Right renal pelvis (tissue), 4 donors: ENCODE measurements at regions not wholly inside any gene's neighbourhood (a gene's known extent, or its start where the extent isn't known, plus 50 kb on each side); places are given as distances from the start of the nearest gene placed in this dataset.

Source experiments
- DNase-seq, 4 donors: peaks; one replicate each; pipeline ENCODE4 v3.0.0-alpha.2; 2013; ENCODE audit warnings: low read depth in 4 of 4, low spot score in 3 of 4, missing footprints in 1 of 4

DNA sequence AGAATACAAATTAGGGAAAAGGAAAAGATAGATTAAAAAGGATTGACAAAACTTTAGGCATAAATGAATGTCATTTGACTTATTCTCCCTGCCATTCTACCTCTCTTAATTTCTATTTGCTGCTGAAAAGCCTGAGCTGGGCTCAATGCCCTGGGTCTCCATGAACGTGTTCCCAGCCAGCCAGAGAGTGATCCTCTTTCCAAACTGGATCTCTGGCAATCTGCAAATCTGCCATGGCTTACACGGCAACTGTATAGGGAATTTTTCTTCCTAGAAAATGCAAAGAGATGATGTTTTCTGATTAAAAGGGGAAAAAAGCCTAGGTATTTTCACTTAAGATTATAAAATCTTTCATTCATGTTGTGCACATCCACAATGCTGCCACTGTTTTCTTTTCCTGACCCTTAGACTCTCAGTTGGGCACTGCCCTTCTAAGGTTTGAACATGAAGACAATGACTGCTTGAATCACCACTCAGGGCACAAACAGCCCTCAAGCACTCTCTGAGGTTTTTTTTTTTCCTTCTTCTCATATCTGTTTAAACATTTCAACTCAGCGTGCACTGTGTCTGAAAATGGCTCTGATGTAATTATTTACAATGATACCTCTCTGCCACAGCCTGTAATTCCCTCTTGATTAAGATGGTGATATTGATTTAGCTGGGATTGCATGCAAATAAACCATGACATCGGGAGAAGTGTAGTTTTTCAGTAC is 60.3 kb downstream of the DACT1 start:
- DNase-seq, result no peak

DNA sequence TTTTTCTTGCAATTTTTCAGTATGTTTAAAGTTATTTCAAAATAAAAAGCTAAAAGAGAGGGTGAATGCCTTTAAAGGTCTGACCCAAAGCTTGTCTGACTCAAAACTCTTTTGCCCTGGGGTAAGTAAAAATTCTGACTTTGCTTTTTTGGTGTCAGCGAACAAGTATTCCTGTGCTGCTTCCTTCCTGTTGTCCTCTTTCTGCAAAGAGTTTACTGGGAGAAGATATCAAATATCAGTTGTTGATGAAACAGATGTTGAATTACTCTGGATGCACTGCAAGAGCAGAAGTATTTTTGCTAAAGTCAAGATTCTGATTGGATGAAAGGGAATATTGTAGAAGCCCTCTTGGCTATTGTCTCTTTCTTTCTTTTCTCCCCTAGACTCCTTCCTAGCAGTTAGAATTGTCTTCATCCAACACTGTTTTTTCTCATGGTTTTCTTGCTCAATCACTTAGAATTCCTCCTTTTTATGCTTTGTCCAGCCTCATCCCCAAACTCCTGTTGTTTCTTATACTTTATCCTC is 62.0 kb downstream of the DACT1 start:
- DNase-seq, result no peak

DNA sequence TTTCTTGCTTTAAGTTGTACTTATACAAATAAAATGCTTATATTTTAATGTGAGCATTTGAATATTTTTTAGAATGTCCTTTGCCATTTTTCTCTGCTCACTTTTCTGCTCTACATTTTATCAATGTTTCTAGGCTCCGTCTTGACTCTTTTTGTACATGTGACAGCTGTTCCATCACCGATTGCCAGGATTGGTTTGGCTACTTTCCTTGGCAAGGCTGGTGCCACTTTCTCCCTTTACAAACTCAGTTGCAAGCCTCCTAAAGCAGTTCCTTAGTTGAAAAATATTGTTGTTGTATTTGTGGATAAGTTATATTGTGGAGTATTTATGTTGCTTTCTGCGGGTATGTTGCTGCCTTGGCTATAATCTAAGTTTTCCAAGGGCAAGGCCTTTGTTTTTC is 63.4 kb downstream of the DACT1 start:
- no peak for DNase-seq

GRCh38 chr14:58701604-58702003 is 63.8 kb downstream of the DACT1 start:
- no peak for DNase-seq

DNA sequence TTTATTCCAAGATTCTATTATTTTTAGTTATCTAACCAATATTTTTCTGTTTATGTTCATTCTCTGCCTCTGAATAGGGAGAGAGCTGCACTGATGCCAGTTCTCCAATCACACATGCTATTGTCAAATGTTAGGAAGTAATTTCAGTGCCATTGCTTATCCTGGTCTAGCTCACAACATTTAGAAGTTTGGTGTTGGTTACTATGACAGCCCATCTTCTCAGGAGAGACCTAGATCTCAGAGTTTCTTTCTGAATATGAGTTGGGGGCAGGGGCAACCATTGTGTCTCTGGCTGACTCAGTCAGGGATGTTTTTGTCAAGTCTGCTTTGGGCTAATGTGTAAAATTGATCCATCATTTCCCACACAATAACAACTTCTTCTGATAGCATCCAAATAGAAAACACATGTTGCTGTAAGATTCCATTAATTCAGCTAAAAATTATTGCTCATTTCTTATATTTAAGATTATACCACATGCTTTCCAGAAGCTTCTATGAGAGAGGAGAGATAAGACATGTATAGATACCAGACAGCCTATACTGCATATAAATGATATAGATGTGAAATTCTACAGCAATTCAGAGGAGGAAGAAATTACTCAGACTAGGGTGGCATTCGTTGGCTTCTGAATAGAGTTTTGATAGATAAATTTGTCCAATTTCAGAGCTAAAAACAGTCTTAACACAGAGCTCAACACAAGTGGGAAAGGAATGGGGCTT is 64.8 kb downstream of the DACT1 start:
- no peak for DNase-seq

- no peak for DNase-seq
Measured at GRCh38 chr14:58703161-58703506, 65.4 kb downstream of the DACT1 start.

DNA sequence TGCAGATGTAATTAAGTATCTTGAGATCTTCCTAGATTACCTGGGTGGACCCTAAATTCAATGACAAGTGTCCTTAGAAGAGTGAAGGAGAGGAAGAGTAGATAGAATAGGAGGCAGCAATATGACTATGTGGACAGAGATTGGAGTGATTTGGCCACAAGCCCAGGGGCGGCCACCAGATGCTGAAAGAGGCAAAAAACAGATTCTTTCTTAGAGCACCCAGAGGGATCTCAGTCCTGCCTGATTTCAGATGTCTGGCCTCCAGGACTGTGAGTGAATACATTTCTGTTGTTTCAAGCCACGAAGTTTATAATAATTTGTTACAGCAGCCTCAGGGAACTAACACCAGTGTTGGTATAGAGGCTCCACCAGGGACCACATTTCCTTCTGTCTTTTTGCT is 67.3 kb downstream of the DACT1 start:
- DNase-seq, result no peak

- DNase-seq, result no peak
Measured at GRCh38 chr14:58707949-58708348, 70.2 kb downstream of the DACT1 start.

- no peak for DNase-seq
Measured at GRCh38 chr14:58709949-58710348, 72.2 kb downstream of the DACT1 start.

DNA sequence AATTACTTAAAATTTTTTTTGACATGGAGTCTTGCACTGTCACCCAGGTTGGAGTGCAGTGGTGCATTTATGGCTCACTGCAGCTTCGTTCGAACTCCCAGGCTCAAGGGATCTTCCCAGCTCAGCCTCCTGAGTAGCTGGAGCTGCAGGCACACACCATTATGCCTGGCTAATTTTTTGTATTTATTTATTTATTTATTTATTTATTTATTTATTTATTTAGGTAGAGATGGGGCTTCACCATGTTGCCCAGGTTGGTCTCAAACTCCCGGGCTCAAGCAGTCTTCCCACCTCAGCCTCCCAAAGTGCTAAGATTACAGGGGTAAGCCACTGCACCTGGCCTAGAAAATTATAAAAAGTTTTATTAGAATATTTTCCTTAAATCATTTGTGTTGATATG is 73.6 kb downstream of the DACT1 start:
- no peak for DNase-seq

GRCh38 chr14:58712357-58712756 is 74.6 kb downstream of the DACT1 start:
- DNase-seq, result no peak

DNA sequence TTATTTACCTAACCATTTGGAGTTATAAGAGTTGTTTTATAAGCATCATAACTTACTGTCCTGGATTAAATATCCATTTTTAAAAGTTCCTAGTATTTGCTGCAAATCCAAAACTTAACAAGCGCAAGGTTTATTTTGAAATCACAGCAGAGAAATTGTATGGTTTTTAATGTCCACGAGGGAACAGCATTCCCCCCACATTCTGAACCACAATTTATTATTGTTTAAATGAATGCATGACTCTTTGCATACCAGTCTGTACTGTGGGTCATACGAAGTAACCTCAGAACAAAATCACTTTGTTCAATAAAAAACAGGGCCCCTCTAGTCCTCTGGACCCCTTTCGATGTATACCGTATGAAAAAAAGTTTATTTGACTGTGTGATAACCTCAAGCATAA is 75.9 kb downstream of the DACT1 start:
- DNase-seq, result no peak

GRCh38 chr14:58716706-58717105 is 78.9 kb downstream of the DACT1 start:
- DNase-seq, result no peak

GRCh38 chr14:58717211-58717610 is 79.4 kb downstream of the DACT1 start:
- DNase-seq, result no peak

- DNase-seq, result no peak
Measured at GRCh38 chr14:58717813-58718212, 80.1 kb downstream of the DACT1 start.

DNA sequence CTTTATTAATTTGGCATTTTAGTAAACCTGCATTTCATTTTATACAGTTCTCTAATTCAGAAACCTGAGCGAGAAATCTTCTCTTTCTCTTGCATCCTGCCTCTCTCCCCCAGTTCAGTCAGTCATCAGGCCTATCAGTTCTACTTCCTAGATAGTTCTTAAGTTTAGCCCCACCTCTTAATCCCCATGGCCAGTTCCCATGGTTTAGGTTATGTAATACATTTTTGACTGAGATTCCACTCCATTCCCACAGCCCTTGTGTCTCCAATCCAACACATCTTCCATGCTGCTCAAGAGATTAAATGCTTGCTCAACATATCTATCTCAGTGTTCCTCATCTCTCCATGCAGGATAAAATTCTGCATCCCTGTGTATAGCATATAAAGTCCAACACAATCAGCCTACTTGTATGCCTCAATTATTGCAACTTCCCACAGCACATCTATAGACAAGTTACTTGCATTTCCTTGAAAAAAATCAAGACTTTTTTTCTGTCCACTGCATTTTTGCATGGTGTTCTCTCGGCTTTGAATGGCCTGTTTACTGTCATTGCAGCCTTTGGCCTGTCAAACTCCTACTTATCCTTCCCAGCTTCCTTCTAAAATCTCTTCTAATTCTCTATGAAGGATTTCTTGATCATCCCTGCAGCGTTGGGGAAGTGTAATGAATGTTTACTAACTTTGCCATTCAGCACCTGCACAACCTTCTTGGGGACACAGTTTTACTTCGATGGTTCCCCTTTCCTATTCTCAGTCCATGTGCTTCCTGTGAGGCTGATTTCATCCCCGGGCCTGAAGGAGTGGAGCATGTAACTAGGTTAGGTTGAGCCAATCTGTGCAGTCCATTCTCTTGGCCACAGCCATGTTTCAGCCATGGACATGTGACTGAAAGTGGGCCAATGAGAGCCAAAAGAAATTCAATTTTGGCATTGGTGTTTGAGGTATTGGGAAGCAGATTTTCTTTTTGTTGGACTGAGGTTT is 80.8 kb downstream of the DACT1 start:
- DNase-seq, result no peak

GRCh38 chr14:58721723-58722122 is 84.0 kb downstream of the DACT1 start:
- DNase-seq, result no peak

GRCh38 chr14:58722441-58722840 is 84.7 kb downstream of the DACT1 start:
- DNase-seq, result no peak

- no peak for DNase-seq
Measured at GRCh38 chr14:58724206-58724605, 86.4 kb downstream of the DACT1 start.

DNA sequence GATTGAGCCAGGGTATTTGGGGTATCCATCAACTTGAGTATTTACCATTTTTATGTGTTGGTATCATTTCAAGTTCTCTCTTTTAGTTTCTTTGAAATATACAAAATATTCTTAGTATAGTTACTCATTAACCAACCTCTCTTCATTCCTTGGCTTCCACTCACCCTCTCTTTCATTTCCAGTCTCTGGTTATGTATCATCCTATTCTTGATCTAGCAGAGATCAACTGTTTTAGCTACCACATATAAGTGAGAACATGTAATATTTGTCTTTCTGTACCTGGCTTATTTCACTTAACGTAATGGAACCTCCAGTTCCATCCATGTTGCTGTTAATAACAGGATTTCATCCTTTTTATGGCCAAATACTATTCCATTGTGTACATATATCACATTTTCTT is 86.9 kb downstream of the DACT1 start:
- DNase-seq, result no peak

GRCh38 chr14:58725226-58725625 is 87.5 kb downstream of the DACT1 start:
- no peak for DNase-seq
